ENCODE measurements at regions not wholly inside any gene's neighbourhood (a gene's known extent, or its start where the extent isn't known, plus 50 kb on each side); places are given as distances from the start of the nearest gene placed in this dataset.

GRCh38 chr7:41811941-41812340, 109.1 kb upstream of the INHBA start:
- peaks cover 0 to 7% (median 0%) of the 10 kb centered on the region in 4 donors for H3K4me1 ChIP-seq
- no peaks in the 10 kb centered on the region for H3K9me3 ChIP-seq
- no peak for TF ChIP-seq CTCF (IDR thresholded peaks at IDR 0.05)
- no peak overlapping the region for H3K27ac ChIP-seq
- H3K27me3 ChIP-seq = no peaks in the 10 kb centered on the region
- H3K4me3 ChIP-seq = no peak overlapping the region
- intact Hi-C loops (cut with DNase I; ENCODE audit: low total_unique reads) = no loop called here
- no peaks in the 10 kb centered on the region for H3K36me3 ChIP-seq
- DNase-seq = no peak

GRCh38 chr7:41809940-41810576, 107.2 kb upstream of the INHBA start:
- intact Hi-C loops (cut with DNase I; ENCODE audit: low total_unique reads) = no loop called here
- H3K27ac ChIP-seq = no peak overlapping the region
- no peak for DNase-seq
- no peaks in the 10 kb centered on the region for H3K27me3 ChIP-seq
- H3K9me3 ChIP-seq = no peaks in the 10 kb centered on the region
- H3K4me3 ChIP-seq = no peak overlapping the region
- no peaks in the 10 kb centered on the region for H3K36me3 ChIP-seq
- TF ChIP-seq CTCF (IDR thresholded peaks at IDR 0.05) = no peak
- peaks cover 0 to 8% (median 0%) of the 10 kb centered on the region in 4 donors for H3K4me1 ChIP-seq

GRCh38 chr7:41809529-41809939, 106.6 kb upstream of the INHBA start:
- Histone ChIP-seq H3K9me3 (no peaks in the 10 kb centered on the region), H3K27ac (no peak overlapping the region), H3K36me3 (no peaks in the 10 kb centered on the region), H3K4me1 (peaks cover 0 to 8% (median 0%) of the 10 kb centered on the region in 4 donors), H3K27me3 (no peaks in the 10 kb centered on the region), H3K4me3 (no peak overlapping the region)
- intact Hi-C loops (cut with DNase I; ENCODE audit: low total_unique reads) = no loop called here
- DNase-seq = no peak
- no peak for TF ChIP-seq CTCF (IDR thresholded peaks at IDR 0.05)

GRCh38 chr7:41809116-41809515, 106.2 kb upstream of the INHBA start:
- intact Hi-C loops (cut with DNase I; ENCODE audit: low total_unique reads) = no loop called here
- TF ChIP-seq CTCF (IDR thresholded peaks at IDR 0.05) = no peak

GRCh38 chr7:41808541-41808940, 105.7 kb upstream of the INHBA start:
- no peak overlapping the region for H3K4me3 ChIP-seq
- no peak for DNase-seq
- TF ChIP-seq CTCF (IDR thresholded peaks at IDR 0.05) = no peak
- intact Hi-C loops (cut with DNase I; ENCODE audit: low total_unique reads) = no loop called here
- H3K9me3 ChIP-seq = no peaks in the 10 kb centered on the region
- no peak overlapping the region for H3K27ac ChIP-seq
- no peaks in the 10 kb centered on the region for H3K27me3 ChIP-seq
- no peaks in the 10 kb centered on the region for H3K36me3 ChIP-seq
- peaks cover 0 to 8% (median 0%) of the 10 kb centered on the region in 4 donors for H3K4me1 ChIP-seq

More at GRCh38 chr7:41809116-41809515, 106.2 kb upstream of the INHBA start:
- Histone ChIP-seq H3K36me3 (no peaks in the 10 kb centered on the region), H3K4me1 (peaks cover 0 to 8% (median 0%) of the 10 kb centered on the region in 4 donors), H3K27me3 (no peaks in the 10 kb centered on the region), H3K4me3 (no peak overlapping the region), H3K9me3 (no peaks in the 10 kb centered on the region), H3K27ac (no peak overlapping the region)
- DNase-seq = no peak
